ENCODE measurements at regions not wholly inside any gene's neighbourhood (a gene's known extent, or its start where the extent isn't known, plus 50 kb on each side); places are given as distances from the start of the nearest gene placed in this dataset.

GRCh38 chr13:102933122-102933521 is 87.3 kb downstream of the ERCC5 start:
- Histone ChIP-seq H3K9me3 (ENCODE audit: insufficient read depth, low read depth) (no peaks in the 10 kb centered on the region), H3K4me3 (no peak overlapping the region), H3F3A (ENCODE audit: insufficient read depth, low read depth) (no peaks in the 10 kb centered on the region), H3K79me2 (ENCODE audit: low read depth) (no peaks in the 10 kb centered on the region), H2AFZ (no peak overlapping the region), H3K27me3 (ENCODE audit: insufficient read depth, low read depth) (no peaks in the 10 kb centered on the region), H3K4me1 (replicated peaks; ENCODE audit: insufficient read depth) (no peaks in the 10 kb centered on the region), H3K27ac (no peak overlapping the region), H4K20me1 (ENCODE audit: insufficient read depth) (no peaks in the 10 kb centered on the region), H3K9me2 (ENCODE audit: insufficient read depth) (no peaks in the 10 kb centered on the region), H3K4me2 (no peak overlapping the region), H3K36me3 (ENCODE audit: low read depth) (no peaks in the 10 kb centered on the region)
- TF ChIP-seq, protein P1, sequence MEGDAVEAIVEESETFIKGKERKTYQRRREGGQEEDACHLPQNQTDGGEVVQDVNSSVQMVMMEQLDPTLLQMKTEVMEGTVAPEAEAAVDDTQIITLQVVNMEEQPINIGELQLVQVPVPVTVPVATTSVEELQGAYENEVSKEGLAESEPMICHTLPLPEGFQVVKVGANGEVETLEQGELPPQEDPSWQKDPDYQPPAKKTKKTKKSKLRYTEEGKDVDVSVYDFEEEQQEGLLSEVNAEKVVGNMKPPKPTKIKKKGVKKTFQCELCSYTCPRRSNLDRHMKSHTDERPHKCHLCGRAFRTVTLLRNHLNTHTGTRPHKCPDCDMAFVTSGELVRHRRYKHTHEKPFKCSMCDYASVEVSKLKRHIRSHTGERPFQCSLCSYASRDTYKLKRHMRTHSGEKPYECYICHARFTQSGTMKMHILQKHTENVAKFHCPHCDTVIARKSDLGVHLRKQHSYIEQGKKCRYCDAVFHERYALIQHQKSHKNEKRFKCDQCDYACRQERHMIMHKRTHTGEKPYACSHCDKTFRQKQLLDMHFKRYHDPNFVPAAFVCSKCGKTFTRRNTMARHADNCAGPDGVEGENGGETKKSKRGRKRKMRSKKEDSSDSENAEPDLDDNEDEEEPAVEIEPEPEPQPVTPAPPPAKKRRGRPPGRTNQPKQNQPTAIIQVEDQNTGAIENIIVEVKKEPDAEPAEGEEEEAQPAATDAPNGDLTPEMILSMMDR (conservative IDR thresholded peaks at IDR 0.05): no peak
- no peak for TF ChIP-seq EZH2 (IDR thresholded peaks at IDR 0.05; ENCODE audit: low read depth)
- POLR2A ChIA-PET (ENCODE audit: unreplicated experiment): no interaction called here
- CTCF ChIA-PET: no interaction called here
- DNase-seq: no peak
- no TSS peak for BruUV-seq (replicated peaks)
- intact Hi-C loops (cut with micrococcal nuclease; ENCODE audit: unreplicated experiment): no loop called here

DNA sequence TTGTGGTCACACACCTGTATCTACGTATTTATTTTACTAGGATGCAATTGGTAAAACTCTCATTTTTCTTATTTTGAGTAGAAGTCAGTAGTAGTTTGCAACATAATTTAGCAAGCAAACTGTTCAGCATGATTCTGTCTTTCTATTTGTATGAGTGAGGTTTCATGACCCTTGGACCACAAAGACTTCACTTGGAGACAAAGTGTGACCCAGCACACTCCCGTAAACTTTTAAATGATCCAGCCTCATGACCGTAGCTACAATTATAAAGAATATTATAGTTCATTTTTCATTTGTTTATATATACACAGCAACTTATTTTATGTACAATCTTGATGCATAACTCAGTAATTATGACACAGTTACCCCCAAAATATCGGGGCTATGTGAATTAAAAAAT is 86.5 kb downstream of the ERCC5 start:
- Histone ChIP-seq H3K27me3 (ENCODE audit: insufficient read depth, low read depth) (no peaks in the 10 kb centered on the region), H3K27ac (no peak overlapping the region), H3K4me2 (no peak overlapping the region), H3K4me1 (replicated peaks; ENCODE audit: insufficient read depth) (no peaks in the 10 kb centered on the region), H4K20me1 (ENCODE audit: insufficient read depth) (no peaks in the 10 kb centered on the region), H3K4me3 (no peak overlapping the region), H2AFZ (no peak overlapping the region), H3K9me2 (ENCODE audit: insufficient read depth) (no peaks in the 10 kb centered on the region), H3F3A (ENCODE audit: insufficient read depth, low read depth) (no peaks in the 10 kb centered on the region), H3K9me3 (ENCODE audit: insufficient read depth, low read depth) (no peaks in the 10 kb centered on the region), H3K79me2 (ENCODE audit: low read depth) (no peaks in the 10 kb centered on the region), H3K36me3 (ENCODE audit: low read depth) (no peaks in the 10 kb centered on the region)
- TF ChIP-seq EZH2 (IDR thresholded peaks at IDR 0.05; ENCODE audit: low read depth): no peak
- TF ChIP-seq, protein P1 (conservative IDR thresholded peaks at IDR 0.05): no peak
- no peak for DNase-seq
- intact Hi-C loops (cut with micrococcal nuclease; ENCODE audit: unreplicated experiment): no loop called here
- ChIA-PET CTCF (no interaction called here), POLR2A (ENCODE audit: unreplicated experiment) (no interaction called here)
- BruUV-seq (replicated peaks): no TSS peak

GRCh38 chr13:102930566-102930965 is 84.7 kb downstream of the ERCC5 start:
- Histone ChIP-seq H3K27me3 (ENCODE audit: insufficient read depth, low read depth) (no peaks in the 10 kb centered on the region), H2AFZ (no peak overlapping the region), H3K9me2 (ENCODE audit: insufficient read depth) (no peaks in the 10 kb centered on the region), H3K4me2 (no peak overlapping the region), H3K4me1 (replicated peaks; ENCODE audit: insufficient read depth) (no peaks in the 10 kb centered on the region), H4K20me1 (ENCODE audit: insufficient read depth) (no peaks in the 10 kb centered on the region), H3F3A (ENCODE audit: insufficient read depth, low read depth) (no peaks in the 10 kb centered on the region), H3K9me3 (ENCODE audit: insufficient read depth, low read depth) (no peaks in the 10 kb centered on the region), H3K79me2 (ENCODE audit: low read depth) (no peaks in the 10 kb centered on the region), H3K36me3 (ENCODE audit: low read depth) (no peaks in the 10 kb centered on the region), H3K27ac (no peak overlapping the region), H3K4me3 (no peak overlapping the region)
- CTCF ChIA-PET: no interaction called here
- intact Hi-C loops (cut with micrococcal nuclease; ENCODE audit: unreplicated experiment): no loop called here
- DNase-seq: no peak
- BruUV-seq (replicated peaks): no TSS peak
- no peak for TF ChIP-seq EZH2 (IDR thresholded peaks at IDR 0.05; ENCODE audit: low read depth)
- TF ChIP-seq, protein P1 (conservative IDR thresholded peaks at IDR 0.05): no peak
- POLR2A ChIA-PET (ENCODE audit: unreplicated experiment): no interaction called here
